CD4-positive, alpha-beta T cell treated with Interleukin-4 for 4 hours (primary cell): ENCODE measurements at regions not wholly inside any gene's neighbourhood (a gene's known extent, or its start where the extent isn't known, plus 50 kb on each side); places are given as distances from the start of the nearest gene placed in this dataset.

ENCODE experiments used
- DNase-seq: peaks from one replicate; pipeline ENCODE4 v3.0.0-alpha.2; 2020

GRCh38 chr10:20963721-20964595, 66.8 kb upstream of the NEBL start:
- DNase-seq, result no peak

DNA sequence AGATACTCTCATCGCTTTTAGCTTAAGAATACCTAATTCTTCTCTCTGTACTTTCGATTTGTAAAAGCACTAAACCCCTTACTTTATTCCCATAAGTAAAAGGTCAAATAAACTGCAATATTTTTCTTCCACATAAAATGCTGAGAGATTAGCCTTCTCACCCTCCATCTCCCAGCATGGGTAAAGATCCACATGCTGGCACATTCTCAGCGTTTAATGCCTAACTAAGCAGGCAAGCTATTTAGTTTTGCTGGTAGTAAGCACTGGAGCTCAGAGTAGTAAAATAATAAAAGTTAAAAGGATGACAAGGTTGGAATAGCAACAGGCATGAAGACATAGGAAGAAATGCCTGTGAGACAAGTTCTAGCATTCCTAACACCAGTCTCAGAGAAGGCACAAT, 65.9 kb upstream of the NEBL start:
- DNase-seq, result no peak

- DNase-seq, result no peak
These were observed 65.1 kb upstream of the NEBL start for GRCh38 chr10:20962165-20962564.

DNA sequence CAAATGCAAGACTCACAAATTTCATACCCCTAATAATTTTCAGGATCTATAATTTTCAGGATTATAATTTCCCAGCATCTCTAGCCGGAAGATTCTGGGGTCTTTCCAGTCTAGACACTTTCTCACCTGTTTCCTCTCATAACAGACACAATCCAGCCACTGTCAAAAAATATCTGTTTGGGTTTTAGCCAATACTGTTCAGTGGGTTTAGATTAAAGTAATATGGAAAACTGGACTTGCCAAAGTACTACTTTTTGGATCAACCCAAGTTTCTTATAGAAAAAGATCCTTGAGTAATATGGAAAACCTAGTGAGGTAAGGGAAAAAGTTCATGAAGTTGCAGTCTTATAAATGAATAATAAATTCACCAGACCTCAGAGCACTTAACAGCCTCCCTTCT, 62.1 kb upstream of the NEBL start:
- DNase-seq, result no peak

DNA sequence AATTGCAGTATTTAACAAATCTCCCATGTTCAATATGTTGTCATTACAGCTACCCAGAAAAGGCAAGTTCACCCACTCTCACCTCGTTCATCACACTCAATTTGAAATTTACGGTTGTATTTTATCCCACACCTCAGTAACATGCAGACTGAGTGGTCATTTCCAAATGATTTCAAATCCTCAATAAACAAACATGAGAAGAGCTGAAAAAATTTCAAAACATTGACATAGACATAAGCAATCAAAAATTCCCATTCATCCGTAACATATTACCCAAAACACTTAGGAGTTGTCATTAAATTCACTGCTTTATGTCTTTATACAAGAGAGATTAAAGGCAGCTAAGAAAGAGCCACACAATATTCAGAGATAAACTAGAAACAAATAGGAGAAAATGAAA, 61.7 kb upstream of the NEBL start:
- no peak for DNase-seq

DNA sequence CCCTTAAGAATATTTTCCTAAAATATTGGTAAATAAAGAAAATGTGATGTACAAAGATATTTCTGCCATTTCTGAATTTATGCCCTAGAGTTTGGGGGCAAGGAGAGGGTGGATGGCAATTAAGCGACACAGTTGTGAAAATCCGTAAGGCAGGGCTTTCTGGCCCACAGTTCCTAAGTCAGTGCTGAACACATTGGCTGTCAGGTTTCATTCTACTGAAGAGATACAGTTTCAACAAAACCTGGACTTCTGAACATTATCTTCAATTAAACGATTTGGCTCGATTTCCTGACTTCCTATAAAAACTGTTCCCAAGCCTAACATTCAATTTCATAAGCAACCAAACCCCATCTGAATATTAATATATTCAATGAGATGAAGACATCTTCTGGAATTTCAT, 61.1 kb upstream of the NEBL start:
- no peak for DNase-seq

GRCh38 chr10:20957744-20958143, 60.6 kb upstream of the NEBL start:
- DNase-seq, result no peak

- no peak for DNase-seq
These were observed 59.7 kb upstream of the NEBL start for GRCh38 chr10:20956843-20957242.

GRCh38 chr10:20955355-20955893, 58.3 kb upstream of the NEBL start:
- DNase-seq, result no peak

DNA sequence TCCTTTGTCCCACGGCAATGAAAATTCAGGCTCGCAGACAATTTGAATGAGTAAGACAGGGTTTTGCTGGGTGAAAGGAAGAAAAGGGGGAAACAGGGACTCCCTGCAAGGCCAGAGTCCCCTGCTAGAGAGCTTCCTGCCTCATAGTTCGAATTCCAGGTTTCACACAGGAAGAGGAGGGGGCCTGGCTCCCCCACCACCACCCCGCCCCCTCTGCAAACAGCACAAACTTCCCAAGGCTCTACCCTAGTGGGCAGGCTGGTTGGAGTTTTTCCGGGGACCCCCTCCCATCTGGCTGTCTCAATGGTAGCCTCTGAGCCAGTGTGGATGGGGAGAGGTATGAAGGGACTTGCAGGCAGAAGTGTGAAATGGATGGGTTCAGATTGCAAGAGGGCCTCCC, 57.4 kb upstream of the NEBL start:
- DNase-seq, result no peak

DNA sequence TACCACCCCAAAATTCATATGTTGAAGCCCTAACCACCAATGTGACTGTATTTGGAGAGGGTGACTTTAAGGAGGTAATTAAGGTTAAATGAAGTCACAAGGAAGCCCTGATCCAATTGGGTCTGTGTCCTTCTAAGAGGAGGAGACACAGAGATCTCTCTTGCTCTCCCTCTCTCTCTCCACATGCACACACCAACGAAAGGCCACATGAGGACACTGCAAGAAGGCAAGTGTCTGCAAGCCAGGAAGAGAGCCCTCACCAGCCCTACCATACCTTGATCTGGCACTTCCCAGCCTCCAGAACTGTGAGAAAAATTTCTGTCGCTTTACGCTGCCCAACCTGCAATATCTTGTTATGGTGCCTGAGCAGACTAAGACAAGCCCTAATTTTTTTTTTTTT, 56.0 kb upstream of the NEBL start:
- DNase-seq, result no peak

DNA sequence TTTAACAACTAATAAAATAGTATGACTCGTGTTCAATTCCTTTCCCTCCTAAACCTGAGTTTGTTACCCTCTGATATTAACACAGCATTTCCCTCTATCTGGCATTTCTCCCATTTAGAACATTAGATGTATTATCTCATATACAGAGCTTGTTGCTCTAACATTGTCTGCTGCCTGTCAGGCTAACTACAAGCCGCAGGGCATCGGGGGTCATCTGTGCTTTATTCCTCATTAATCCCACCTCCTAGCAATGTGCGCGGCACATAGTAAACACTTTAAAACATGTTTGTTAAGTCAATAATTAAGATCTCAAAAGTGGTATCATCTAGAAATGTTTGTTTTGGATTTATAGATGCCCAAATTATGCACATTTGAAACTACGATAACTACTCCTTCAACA, 52.9 kb upstream of the NEBL start:
- DNase-seq, result no peak

DNA sequence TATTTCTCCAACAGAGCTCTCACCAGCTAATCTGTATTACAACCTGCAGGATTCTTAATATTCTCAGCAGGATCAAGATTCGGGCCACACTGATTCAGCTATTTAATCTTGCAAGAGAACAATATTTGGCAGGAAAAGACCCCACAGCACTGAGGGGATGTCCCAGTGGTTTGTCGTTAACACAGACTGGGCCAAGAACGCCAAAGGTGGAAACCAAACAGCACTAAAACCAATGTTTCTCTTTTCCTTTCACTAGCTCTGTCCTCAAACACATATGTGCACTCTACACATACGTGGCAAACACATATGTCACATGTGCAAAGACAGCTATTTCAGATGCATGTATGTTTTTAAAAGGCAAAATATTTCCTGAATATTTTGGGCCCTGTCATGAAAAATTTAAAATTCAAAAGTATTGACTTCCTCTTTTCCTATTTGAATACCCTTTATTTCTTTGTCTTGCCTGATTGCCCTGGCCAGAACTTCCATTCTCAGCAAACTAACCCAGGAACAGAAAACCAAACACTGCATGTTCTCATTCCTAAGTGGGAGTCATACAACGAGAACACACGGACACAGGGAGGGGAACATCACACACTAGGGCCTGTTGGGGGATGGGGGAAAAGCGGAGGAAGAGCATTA, 51.7 kb upstream of the NEBL start:
- no peak for DNase-seq
